Activated T-helper 2 cell treated with anti-CD3 and anti-CD28 coated beads, Interferon-gamma antibody, Interleukin-2, Interleukin-4, amounts not matched to agents 10 μg/mL and 5 μg/mL and 100 μg/mL, durations not matched to agents 14 hours and 24 hours and 36 hours (primary cell): ENCODE measurements at regions not wholly inside any gene's neighbourhood (a gene's known extent, or its start where the extent isn't known, plus 50 kb on each side); places are given as distances from the start of the nearest gene placed in this dataset.
A peak's percentile ranks its signal among the peaks of the same experiment; 100 is the strongest.

Experiments used
- DNase-seq: peaks from one replicate; pipeline ENCODE4 v3.0.0; 2021; ENCODE audit warnings: low spot score
- H3K27ac Mint-ChIP-seq: one replicate; pipeline ENCODE4 v1.8.0; 2021; ENCODE audit warnings: mixed read lengths
- H3K27me3 Mint-ChIP-seq: one replicate; pipeline ENCODE4 v1.8.0; 2021; ENCODE audit warnings: low read depth, mixed read lengths
- H3K36me3 Mint-ChIP-seq: one replicate; pipeline ENCODE4 v1.8.0; 2021; ENCODE audit warnings: low read depth, mixed read lengths
- H3K4me1 Mint-ChIP-seq: one replicate; pipeline ENCODE4 v1.8.0; 2021; ENCODE audit warnings: low read depth, mixed read lengths
- H3K4me3 Mint-ChIP-seq: one replicate; pipeline ENCODE4 v1.8.0; 2021; ENCODE audit warnings: low read depth, mild to moderate bottlenecking, moderate library complexity, mixed read lengths
- H3K9me3 Mint-ChIP-seq: one replicate; pipeline ENCODE4 v1.8.0; 2021; ENCODE audit warnings: mixed read lengths
- intact Hi-C: fragments of 100-400 bp; cut with micrococcal nuclease; formaldehyde crosslinking; loops from one replicate; pipeline ENCODE4 v1.15.1; 2023

- peaks cover 40% of the 10 kb centered on the region for H3K4me1 Mint-ChIP-seq
- no peaks in the 10 kb centered on the region for H3K9me3 Mint-ChIP-seq
- no peak for DNase-seq
- peaks cover 85% of the 10 kb centered on the region for H3K36me3 Mint-ChIP-seq
- H3K4me3 Mint-ChIP-seq: no peak overlapping the region
- H3K27ac Mint-ChIP-seq: peak overlapping the region; percentile 9
- no peaks in the 10 kb centered on the region for H3K27me3 Mint-ChIP-seq
- intact Hi-C loops: no loop called here
Observed at GRCh38 chr7:130875265-130875741, 141.3 kb upstream of the KLF14 start.

- peak overlapping the region; percentile 28 for H3K27ac Mint-ChIP-seq
- no peak overlapping the region for H3K4me3 Mint-ChIP-seq
- intact Hi-C loops: no loop called here
- H3K9me3 Mint-ChIP-seq: no peaks in the 10 kb centered on the region
- peaks cover 85% of the 10 kb centered on the region for H3K36me3 Mint-ChIP-seq
- no peaks in the 10 kb centered on the region for H3K27me3 Mint-ChIP-seq
- no peak for DNase-seq
- peaks cover 42% of the 10 kb centered on the region for H3K4me1 Mint-ChIP-seq
Observed at GRCh38 chr7:130875901-130876300, 141.9 kb upstream of the KLF14 start.

- intact Hi-C loops: no loop called here
- H3K4me1 Mint-ChIP-seq: peaks cover 48% of the 10 kb centered on the region
- no peak overlapping the region for H3K4me3 Mint-ChIP-seq
- no peaks in the 10 kb centered on the region for H3K27me3 Mint-ChIP-seq
- DNase-seq: no peak
- H3K9me3 Mint-ChIP-seq: no peaks in the 10 kb centered on the region
- peaks cover 86% of the 10 kb centered on the region for H3K36me3 Mint-ChIP-seq
- H3K27ac Mint-ChIP-seq: peak overlapping the region; percentile 15
Observed at GRCh38 chr7:130877236-130877990, 143.4 kb upstream of the KLF14 start.

- H3K27me3 Mint-ChIP-seq: no peaks in the 10 kb centered on the region
- peaks cover 86% of the 10 kb centered on the region for H3K36me3 Mint-ChIP-seq
- peaks cover 51% of the 10 kb centered on the region for H3K4me1 Mint-ChIP-seq
- no peaks in the 10 kb centered on the region for H3K9me3 Mint-ChIP-seq
- H3K27ac Mint-ChIP-seq: no peak overlapping the region
- intact Hi-C loops: no loop called here
- H3K4me3 Mint-ChIP-seq: no peak overlapping the region
- DNase-seq: no peak
Observed at GRCh38 chr7:130877991-130878305, 143.9 kb upstream of the KLF14 start.

GRCh38 chr7:130878785-130879184 is 144.8 kb upstream of the KLF14 start:
- no peak for DNase-seq
- Mint-ChIP-seq H3K9me3 (no peaks in the 10 kb centered on the region), H3K27me3 (no peaks in the 10 kb centered on the region), H3K4me3 (no peak overlapping the region), H3K36me3 (peaks cover 85% of the 10 kb centered on the region), H3K4me1 (peaks cover 47% of the 10 kb centered on the region), H3K27ac (peak overlapping the region; percentile 51)
- intact Hi-C loops: no loop called here

- DNase-seq: no peak
- intact Hi-C loops: no loop called here
- Mint-ChIP-seq H3K36me3 (peaks cover 85% of the 10 kb centered on the region), H3K27ac (no peak overlapping the region), H3K4me1 (peaks cover 45% of the 10 kb centered on the region), H3K4me3 (no peak overlapping the region), H3K27me3 (no peaks in the 10 kb centered on the region), H3K9me3 (no peaks in the 10 kb centered on the region)
Observed at GRCh38 chr7:130879191-130879590, 145.2 kb upstream of the KLF14 start.

GRCh38 chr7:130880668-130881067 is 146.7 kb upstream of the KLF14 start:
- DNase-seq: no peak
- H3K9me3 Mint-ChIP-seq: no peaks in the 10 kb centered on the region
- no peak overlapping the region for H3K27ac Mint-ChIP-seq
- H3K36me3 Mint-ChIP-seq: peaks cover 86% of the 10 kb centered on the region
- peaks cover 39% of the 10 kb centered on the region for H3K4me1 Mint-ChIP-seq
- no peaks in the 10 kb centered on the region for H3K27me3 Mint-ChIP-seq
- no peak overlapping the region for H3K4me3 Mint-ChIP-seq
- intact Hi-C loops: no loop called here

GRCh38 chr7:130881091-130881798 is 147.2 kb upstream of the KLF14 start:
- no peak for DNase-seq
- intact Hi-C loops: no loop called here
- Mint-ChIP-seq H3K27me3 (no peaks in the 10 kb centered on the region), H3K4me1 (peaks cover 35% of the 10 kb centered on the region), H3K4me3 (no peak overlapping the region), H3K9me3 (no peaks in the 10 kb centered on the region), H3K27ac (peak overlapping the region; percentile 68), H3K36me3 (peaks cover 87% of the 10 kb centered on the region)

- H3K4me1 Mint-ChIP-seq: peaks cover 32% of the 10 kb centered on the region
- H3K9me3 Mint-ChIP-seq: no peaks in the 10 kb centered on the region
- DNase-seq: no peak
- intact Hi-C loops: no loop called here
- peaks cover 88% of the 10 kb centered on the region for H3K36me3 Mint-ChIP-seq
- H3K4me3 Mint-ChIP-seq: no peak overlapping the region
- no peaks in the 10 kb centered on the region for H3K27me3 Mint-ChIP-seq
- H3K27ac Mint-ChIP-seq: peak overlapping the region; percentile 68
Observed at GRCh38 chr7:130881799-130882141, 147.8 kb upstream of the KLF14 start.

GRCh38 chr7:130882396-130882795 is 148.4 kb upstream of the KLF14 start:
- no peak for DNase-seq
- no peak overlapping the region for H3K4me3 Mint-ChIP-seq
- peaks cover 89% of the 10 kb centered on the region for H3K36me3 Mint-ChIP-seq
- H3K9me3 Mint-ChIP-seq: no peaks in the 10 kb centered on the region
- intact Hi-C loops: no loop called here
- H3K4me1 Mint-ChIP-seq: peaks cover 33% of the 10 kb centered on the region
- no peaks in the 10 kb centered on the region for H3K27me3 Mint-ChIP-seq
- peak overlapping the region; percentile 68 for H3K27ac Mint-ChIP-seq

GRCh38 chr7:130883928-130884327 is 149.9 kb upstream of the KLF14 start:
- H3K9me3 Mint-ChIP-seq: no peaks in the 10 kb centered on the region
- no peak overlapping the region for H3K4me3 Mint-ChIP-seq
- H3K27ac Mint-ChIP-seq: no peak overlapping the region
- H3K4me1 Mint-ChIP-seq: peaks cover 38% of the 10 kb centered on the region
- intact Hi-C loops: no loop called here
- no peaks in the 10 kb centered on the region for H3K27me3 Mint-ChIP-seq
- peaks cover 91% of the 10 kb centered on the region for H3K36me3 Mint-ChIP-seq
- no peak for DNase-seq

GRCh38 chr7:130884437-130885417 is 150.7 kb upstream of the KLF14 start:
- DNase-seq: no peak
- intact Hi-C loops: no loop called here
- H3K27ac Mint-ChIP-seq: no peak overlapping the region
- H3K4me1 Mint-ChIP-seq: peaks cover 34% of the 10 kb centered on the region
- H3K27me3 Mint-ChIP-seq: no peaks in the 10 kb centered on the region
- no peak overlapping the region for H3K4me3 Mint-ChIP-seq
- peaks cover 87% of the 10 kb centered on the region for H3K36me3 Mint-ChIP-seq
- H3K9me3 Mint-ChIP-seq: no peaks in the 10 kb centered on the region
